ENCODE measurements at regions not wholly inside any gene's neighbourhood (a gene's known extent, or its start where the extent isn't known, plus 50 kb on each side); places are given as distances from the start of the nearest gene placed in this dataset.

- no peak for TF ChIP-seq CTCF (IDR thresholded peaks at IDR 0.05; ENCODE audit: extremely low read depth in 1 of 2, insufficient read depth in 1 of 2, low read depth in 1 of 2, low read length in 2 of 2)
- no peak for TF ChIP-seq POLR2AphosphoS5 (IDR thresholded peaks at IDR 0.05; ENCODE audit: insufficient read depth, low read depth, low read length)
- TF ChIP-seq POLR2A (IDR thresholded peaks at IDR 0.05; ENCODE audit: low read depth, low read length) = no peak
- TF ChIP-seq EZH2 (IDR thresholded peaks at IDR 0.05; ENCODE audit: borderline replicate concordance, low read depth, low read length, severe bottlenecking) = no peak
- TF ChIP-seq MAX (IDR thresholded peaks at IDR 0.05; ENCODE audit: insufficient read depth, insufficient read length) = no peak
- no peak for TF ChIP-seq GATA2 (IDR thresholded peaks at IDR 0.05; ENCODE audit: insufficient read depth, insufficient read length, low read depth, low read length)
- no peak for TF ChIP-seq MYC (IDR thresholded peaks at IDR 0.05; ENCODE audit: low read depth, low read length)
- no peak for TF ChIP-seq FOS (IDR thresholded peaks at IDR 0.05; ENCODE audit: borderline replicate concordance, insufficient read depth, low read length)
- no peak for TF ChIP-seq JUN (IDR thresholded peaks at IDR 0.05; ENCODE audit: borderline replicate concordance, insufficient read depth, insufficient read length, low read depth)
Measured at GRCh38 chr1:164446020-164446419, 113.0 kb upstream of the PBX1 start.
